GM12878 (cell line): ENCODE measurements at regions not wholly inside any gene's neighbourhood (a gene's known extent, or its start where the extent isn't known, plus 50 kb on each side); places are given as distances from the start of the nearest gene placed in this dataset.

Experiments
- ATAC-seq: fragments of 200-7000 bp; cut with Tn5 transposase; 3 replicates; pipeline ENCODE4 v1.9.1; 2020; ENCODE audit warnings: mild to moderate bottlenecking, moderate library complexity
- BruUV-seq: library from RNA; stranded (reverse); fragments of 400-500 nt; replicated peaks from 2 replicates; lab custom pipeline; 2021; lab: Mats Ljungman, UMichigan
- CTCF ChIA-PET: fragments of 300-600 bp; sonication (Branson Sonifier 250); formaldehyde crosslinking; extraction: SDS; loops from one replicate; lab custom pipeline; 2021; ENCODE audit warnings: inconsistent platforms; lab: Yijun Ruan, JAX
- POLR2A ChIA-PET: fragments of 350-600 bp; formaldehyde crosslinking; extraction: SDS; loops from one replicate; lab custom pipeline; 2021; ENCODE audit warnings: inconsistent platforms; lab: Charles Lee
- RAD21 ChIA-PET: fragments of 300-600 bp; sonication (Branson Sonifier 250); formaldehyde crosslinking; loops from one replicate; lab custom pipeline; 2023; ENCODE audit warnings: antibody characterized with exemption; ENCODE audit not compliant: unreplicated experiment; lab: Charles Lee
- SMC1A ChIA-PET: fragments of 300-600 bp; sonication (Branson Sonifier 250); formaldehyde crosslinking; loops from one replicate; lab custom pipeline; 2023; ENCODE audit not compliant: unreplicated experiment, uncharacterized antibody; lab: Charles Lee
- DNase-seq: peaks from one replicate; pipeline ENCODE4 v3.0.0-alpha.2; 2011; ENCODE audit warnings: low read depth, low spot score
- FAIRE-seq: peaks from 3 replicates; lab custom pipeline; 2011; peaks lifted over from hg19 to GRCh38; lab: Jason Lieb, UNC
- H2AFZ ChIP-seq: 2 replicates; pipeline ENCODE4 v1.6.0; 2011; ENCODE audit warnings: low read depth, low read length, control low read depth; ENCODE audit not compliant: control insufficient read depth
- H3K27ac ChIP-seq: 2 replicates; pipeline ENCODE4 v1.5.1; 2011; ENCODE audit warnings: control low read depth; ENCODE audit not compliant: control insufficient read depth, insufficient read depth
- H3K27me3 ChIP-seq, 2 experiments: replicated peaks in 1 of 2; 2 replicates each; pipeline versions ENCODE4 v1.6.0 to v1.6.1; 2011; ENCODE audit warnings: low read length in 1 of 2; ENCODE audit not compliant: control insufficient read depth in 2 of 2, insufficient read depth in 2 of 2
- H3K36me3 ChIP-seq, 2 experiments: 2 replicates each; pipeline ENCODE4 v1.5.1; 2011; ENCODE audit warnings: low read length in 1 of 2; ENCODE audit not compliant: control insufficient read depth in 2 of 2, insufficient read depth in 2 of 2
- H3K4me1 ChIP-seq: 2 replicates; pipeline ENCODE4 v1.6.1; 2011; ENCODE audit warnings: mild to moderate bottlenecking, low read length, moderate library complexity, mixed read lengths; ENCODE audit not compliant: control insufficient read depth, insufficient read depth
- H3K4me2 ChIP-seq: 2 replicates; pipeline ENCODE4 v1.6.0; 2011; ENCODE audit warnings: control low read depth; ENCODE audit not compliant: control insufficient read depth, insufficient read depth
- H3K4me3 ChIP-seq: fragments of 200-600 bp; sonication (generic); 2 replicates; pipeline ENCODE4 v1.5.1; 2016
- H3K79me2 ChIP-seq: 2 replicates; pipeline ENCODE4 v1.6.0; 2011; ENCODE audit warnings: low read length; ENCODE audit not compliant: control insufficient read depth, insufficient read depth
- H3K9ac ChIP-seq: 2 replicates; pipeline ENCODE4 v1.8.0; 2011; ENCODE audit warnings: low read length, control low read depth, mixed read lengths; ENCODE audit not compliant: control insufficient read depth, insufficient read depth
- H3K9me3 ChIP-seq: replicated peaks from 3 replicates; pipeline ENCODE4 v1.5.1; 2011; ENCODE audit warnings: mild to moderate bottlenecking, low read length; ENCODE audit not compliant: control insufficient read depth, insufficient read depth
- H4K20me1 ChIP-seq: 2 replicates; pipeline ENCODE4 v1.6.0; 2011; ENCODE audit not compliant: control insufficient read depth, insufficient read depth
- BCL3 ChIP-seq: IDR thresholded peaks from 2 replicates; pipeline ENCODE4 v1.6.1; 2011; ENCODE audit warnings: borderline replicate concordance, low read depth, mild to moderate bottlenecking, moderate library complexity, low read length; ENCODE audit not compliant: insufficient read depth, poor library complexity, severe bottlenecking
- BCLAF1 ChIP-seq: fragments of 450-650 bp; IDR thresholded peaks from 2 replicates; pipeline ENCODE4 v1.6.1; 2017; ENCODE audit warnings: antibody characterized with exemption, mild to moderate bottlenecking, moderate library complexity
- CEBPB ChIP-seq, 2 experiments: fragments of 150-350 bp in 1 of 2; IDR thresholded peaks; 2 replicates each; pipeline ENCODE4 v1.6.1; 2012 to 2014; ENCODE audit warnings: low read depth in 2 of 2, low read length in 2 of 2, borderline replicate concordance in 1 of 2, inconsistent platforms in 1 of 2
- DPF2 ChIP-seq: fragments of 450-650 bp; IDR thresholded peaks from 2 replicates; pipeline ENCODE4 v1.6.1; 2017; ENCODE audit warnings: mild to moderate bottlenecking
- E4F1 ChIP-seq: fragments of 450-650 bp; IDR thresholded peaks from 2 replicates; pipeline ENCODE4 v1.6.1; 2018; ENCODE audit warnings: borderline replicate concordance, mild to moderate bottlenecking; ENCODE audit not compliant: partially characterized antibody
- MEF2B ChIP-seq: fragments of 450-650 bp; IDR thresholded peaks from 2 replicates; pipeline ENCODE4 v1.6.1; 2018; ENCODE audit warnings: mild to moderate bottlenecking, moderate library complexity; ENCODE audit not compliant: partially characterized antibody, poor library complexity, severe bottlenecking
- MTA3 ChIP-seq: IDR thresholded peaks from 2 replicates; pipeline ENCODE4 v1.6.1; 2012; ENCODE audit warnings: low read length, inconsistent platforms, borderline replicate concordance
- POLR2A ChIP-seq: IDR thresholded peaks from 2 replicates; pipeline ENCODE4 v1.6.1; 2011; ENCODE audit warnings: low read depth, mild to moderate bottlenecking, low read length
- POU2F2 ChIP-seq: IDR thresholded peaks from 3 replicates; pipeline ENCODE4 v1.6.1; 2011; ENCODE audit warnings: low read depth, mild to moderate bottlenecking, low read length, borderline replicate concordance
- SREBF1 ChIP-seq: IDR thresholded peaks from 2 replicates; pipeline ENCODE4 v1.6.1; 2012; ENCODE audit warnings: mild to moderate bottlenecking, low read length
- ZSCAN29 ChIP-seq: fragments of 450-650 bp; IDR thresholded peaks from 2 replicates; pipeline ENCODE4 v1.6.1; 2017; ENCODE audit warnings: mild to moderate bottlenecking, moderate library complexity
- WGBS: methylation state at CpG from one replicate; pipeline ENCODE4 v1.1.6; 2016; ENCODE audit warnings: low lambda C conversion rate; ENCODE audit not compliant: insufficient replicate concordance, insufficient coverage; ENCODE audit errors: missing lambda C conversion rate; 5-methylcytosine and 5-hydroxymethylcytosine counted together
- in situ Hi-C: fragments of 300-500 bp; cut with MboI; formaldehyde crosslinking; loops from 9 replicates; pipeline ENCODE4 v1.14.3; 2018; ENCODE audit warnings: mixed read lengths
- intact Hi-C: fragments of 100-400 bp; cut with micrococcal nuclease; formaldehyde crosslinking; loops from one replicate; pipeline ENCODE4 v1.14.2; 2022; ENCODE audit not compliant: unreplicated experiment

- TF ChIP-seq BCLAF1 (no peak), DPF2 (no peak)
These were observed 645.3 kb downstream of the STK39 start (continued) for GRCh38 chr2:167602122-167602521.

GRCh38 chr2:167599219-167599618 lies 648.2 kb downstream of the STK39 start:
- H2AFZ ChIP-seq = no peak overlapping the region
- no peak overlapping the region for H3K27ac ChIP-seq
- no peaks in the 10 kb centered on the region for H3K79me2 ChIP-seq
- ChIA-PET RAD21 (no interaction called here), CTCF (no interaction called here), SMC1A (no interaction called here), POLR2A (no interaction called here)
- H3K9ac ChIP-seq = no peak overlapping the region
- no peaks in the 10 kb centered on the region for H3K27me3 ChIP-seq
- no peaks in the 10 kb centered on the region for H3K4me1 ChIP-seq
- H4K20me1 ChIP-seq = no peaks in the 10 kb centered on the region
- no peak overlapping the region for H3K4me2 ChIP-seq
- TF ChIP-seq POLR2A = no peak
- no peak for TF ChIP-seq MTA3
- TF ChIP-seq CEBPB (IDR thresholded peaks at IDR 0.05; ENCODE audit: borderline replicate concordance in 1 of 2, low read depth in 2 of 2, low read length in 2 of 2) = no peak
- no peak for TF ChIP-seq BCL3
- TF ChIP-seq E4F1 = no peak
- no peak for TF ChIP-seq MEF2B
- TF ChIP-seq ZSCAN29 = no peak
- no peak for TF ChIP-seq SREBF1
- TF ChIP-seq POU2F2 = no peak
- BruUV-seq = no TSS peak
- H3K4me3 ChIP-seq = no peak overlapping the region
- H3K36me3 ChIP-seq = no peaks in the 10 kb centered on the region
- intact Hi-C loops (loop anchor here (5.0 kb wide), 1 partner anchor 518 kb away; no protein-coding TSS in a partner anchor), in situ Hi-C loops (no loop called here)
- ATAC-seq = no peak
- no peak for DNase-seq
- no peak for FAIRE-seq
- 0% methylated on average over 1 of the region's 1 CpG for WGBS
- no peaks in the 10 kb centered on the region for H3K9me3 ChIP-seq
